GM23248 (cell line): ENCODE measurements at regions not wholly inside any gene's neighbourhood (a gene's known extent, or its start where the extent isn't known, plus 50 kb on each side); places are given as distances from the start of the nearest gene placed in this dataset.

Experiments
- EZH2 ChIP-seq: fragments of 200-600 bp; sonication (generic); IDR thresholded peaks from 2 replicates; pipeline ENCODE4 v1.6.1; 2018; ENCODE audit warnings: antibody characterized with exemption, mild to moderate bottlenecking; ENCODE audit not compliant: insufficient read depth, poor library complexity, severe bottlenecking
- EZH2phosphoT487 ChIP-seq: fragments of 200-600 bp; sonication (generic); IDR thresholded peaks from 2 replicates; pipeline ENCODE4 v1.6.1; 2018; ENCODE audit warnings: antibody characterized with exemption, moderate library complexity, mild to moderate bottlenecking, low read depth; ENCODE audit not compliant: insufficient read depth

- no peak for TF ChIP-seq EZH2
- no peak for TF ChIP-seq EZH2phosphoT487
These were observed 227.0 kb downstream of the INHBA start for GRCh38 chr7:41475801-41476459.
